Naive thymus-derived CD4-positive, alpha-beta T cell (primary cell): ENCODE measurements at regions not wholly inside any gene's neighbourhood (a gene's known extent, or its start where the extent isn't known, plus 50 kb on each side); places are given as distances from the start of the nearest gene placed in this dataset.

Experiments used
- ATAC-seq: fragments of 150-1000 bp; cut with Tn5 transposase; 2 replicates; pipeline ENCODE4 v1.10.0; 2021; ENCODE audit warnings: mild to moderate bottlenecking, moderate library complexity
- CTCF ChIA-PET: fragments of 350-600 bp; sonication (Branson Sonifier 250); formaldehyde crosslinking; loops from one replicate; lab custom pipeline; 2021; ENCODE audit warnings: antibody characterized with exemption; lab: Charles Lee
- POLR2A ChIA-PET: fragments of 350-600 bp; sonication (Branson Sonifier 250); formaldehyde crosslinking; loops from one replicate; lab custom pipeline; 2021; ENCODE audit warnings: antibody characterized with exemption, inconsistent platforms; lab: Charles Lee
- DNase-seq, 9 donors: peaks; one replicate each; pipeline versions ENCODE4 v3.0.0 to v3.0.0-alpha.2; 2020 to 2022; ENCODE audit warnings: mixed read lengths in 1 of 9
- H3K27ac ChIP-seq: one replicate; pipeline ENCODE4 v1.7.0; 2013; ENCODE audit warnings: mild to moderate bottlenecking, low read depth, low read length, moderate library complexity
- H3K27me3 ChIP-seq, 2 donors: one replicate each; pipeline ENCODE4 v1.7.0; 2013; ENCODE audit warnings: low read length in 2 of 2, mild to moderate bottlenecking in 2 of 2, moderate library complexity in 2 of 2; ENCODE audit not compliant: control insufficient read depth in 2 of 2, insufficient read depth in 2 of 2
- H3K36me3 ChIP-seq, 3 experiments: 1 replicate in 2 of 3; 2 replicates in 1 of 3; pipeline ENCODE4 v1.7.0; 2013; ENCODE audit warnings: low read length in 3 of 3, mild to moderate bottlenecking in 3 of 3, moderate library complexity in 1 of 3; ENCODE audit not compliant: insufficient read depth in 3 of 3, control insufficient read depth in 2 of 3
- H3K4me1 ChIP-seq, 2 donors: one replicate each; pipeline ENCODE4 v1.7.0; 2013; ENCODE audit warnings: low read length in 2 of 2, mild to moderate bottlenecking in 2 of 2, moderate library complexity in 1 of 2; ENCODE audit not compliant: control insufficient read depth in 2 of 2, insufficient read depth in 2 of 2
- H3K4me3 ChIP-seq: 2 replicates; pipeline ENCODE4 v1.7.0; 2013; ENCODE audit warnings: mild to moderate bottlenecking, low read length
- H3K9me3 ChIP-seq, 3 experiments: 1 replicate in 2 of 3; 2 replicates in 1 of 3; pipeline ENCODE4 v1.7.0; 2013; ENCODE audit warnings: low read length in 3 of 3; ENCODE audit not compliant: control insufficient read depth in 2 of 3
- H3K27ac Mint-ChIP-seq, 9 donors: one replicate each; pipeline ENCODE4 v1.8.0; 2020 to 2022; ENCODE audit warnings: mixed read lengths in 9 of 9, mild to moderate bottlenecking in 8 of 9, moderate library complexity in 5 of 9, inconsistent platforms in 2 of 9
- H3K27me3 Mint-ChIP-seq, 5 donors: one replicate each; pipeline ENCODE4 v1.8.0; 2021 to 2022; ENCODE audit warnings: mixed read lengths in 5 of 5, mild to moderate bottlenecking in 1 of 5
- H3K36me3 Mint-ChIP-seq, 5 donors: one replicate each; pipeline ENCODE4 v1.8.0; 2020 to 2022; ENCODE audit warnings: mixed read lengths in 5 of 5, mild to moderate bottlenecking in 3 of 5, inconsistent platforms in 1 of 5
- H3K4me1 Mint-ChIP-seq, 7 donors: one replicate each; pipeline ENCODE4 v1.8.0; 2020 to 2022; ENCODE audit warnings: mixed read lengths in 7 of 7, mild to moderate bottlenecking in 3 of 7, inconsistent platforms in 1 of 7
- H3K4me3 Mint-ChIP-seq, 10 donors: one replicate each; pipeline ENCODE4 v1.8.0; 2020 to 2022; ENCODE audit warnings: mild to moderate bottlenecking in 10 of 10, mixed read lengths in 10 of 10, moderate library complexity in 6 of 10, inconsistent platforms in 2 of 10
- H3K9me3 Mint-ChIP-seq, 11 donors: one replicate each; pipeline ENCODE4 v1.8.0; 2020 to 2022; ENCODE audit warnings: mixed read lengths in 11 of 11, mild to moderate bottlenecking in 4 of 11, inconsistent platforms in 1 of 11, moderate library complexity in 1 of 11
- intact Hi-C, 2 donors: fragments of 100-400 bp; cut with micrococcal nuclease; formaldehyde crosslinking; loops; one replicate each; pipeline ENCODE4 v1.15.1; 2023

GRCh38 chr13:100825557-100825956, 151.0 kb upstream of the TMTC4 start:
- no peak overlapping the region for H3K27ac ChIP-seq
- Mint-ChIP-seq H3K36me3 (no peaks in the 10 kb centered on the region), H3K27ac (no peak overlapping the region), H3K27me3 (peaks cover 3 to 20% (median 13%) of the 10 kb centered on the region in 5 donors), H3K4me1 (no peaks in the 10 kb centered on the region), H3K9me3 (peaks cover 0 to 15% (median 5%) of the 10 kb centered on the region in 11 donors), H3K4me3 (no peak overlapping the region)
- no peaks in the 10 kb centered on the region for H3K36me3 ChIP-seq
- H3K4me1 ChIP-seq = no peaks in the 10 kb centered on the region
- no peaks in the 10 kb centered on the region for H3K9me3 ChIP-seq
- no peaks in the 10 kb centered on the region for H3K27me3 ChIP-seq
- no peak overlapping the region for H3K4me3 ChIP-seq
- DNase-seq (no peak), ATAC-seq (no peak)
- POLR2A ChIA-PET = no interaction called here
- intact Hi-C loops = no loop called here
- CTCF ChIA-PET = no interaction called here

- no peak overlapping the region for H3K4me3 Mint-ChIP-seq
- no peak for ATAC-seq
- H3K27ac Mint-ChIP-seq = no peak overlapping the region
- H3K27me3 ChIP-seq = no peaks in the 10 kb centered on the region
- no peak overlapping the region for H3K4me3 ChIP-seq
- ChIA-PET POLR2A (no interaction called here), CTCF (no interaction called here)
- no peaks in the 10 kb centered on the region for H3K9me3 ChIP-seq
- H3K36me3 ChIP-seq = no peaks in the 10 kb centered on the region
- peaks cover 9 to 23% (median 16%) of the 10 kb centered on the region in 5 donors for H3K27me3 Mint-ChIP-seq
- H3K36me3 Mint-ChIP-seq = no peaks in the 10 kb centered on the region
- intact Hi-C loops = no loop called here
- no peaks in the 10 kb centered on the region for H3K4me1 Mint-ChIP-seq
- no peaks in the 10 kb centered on the region for H3K4me1 ChIP-seq
- DNase-seq = no peak
- no peak overlapping the region for H3K27ac ChIP-seq
- H3K9me3 Mint-ChIP-seq = peaks cover 0 to 11% (median 4%) of the 10 kb centered on the region in 11 donors
Observed at GRCh38 chr13:100824366-100824765, 149.8 kb upstream of the TMTC4 start.

GRCh38 chr13:100823448-100823847, 148.9 kb upstream of the TMTC4 start:
- H3K9me3 ChIP-seq = no peaks in the 10 kb centered on the region
- no peak for DNase-seq
- H3K4me1 ChIP-seq = no peaks in the 10 kb centered on the region
- no peak overlapping the region for H3K4me3 ChIP-seq
- no peaks in the 10 kb centered on the region for H3K36me3 ChIP-seq
- ChIA-PET POLR2A (no interaction called here), CTCF (no interaction called here)
- no peak overlapping the region for H3K4me3 Mint-ChIP-seq
- H3K27me3 Mint-ChIP-seq = peaks cover 12 to 33% (median 19%) of the 10 kb centered on the region in 5 donors
- no peaks in the 10 kb centered on the region for H3K4me1 Mint-ChIP-seq
- no peak overlapping the region for H3K27ac Mint-ChIP-seq
- no peak for ATAC-seq
- no peaks in the 10 kb centered on the region for H3K27me3 ChIP-seq
- H3K9me3 Mint-ChIP-seq = peaks cover 0 to 9% (median 0%) of the 10 kb centered on the region in 11 donors
- no peak overlapping the region for H3K27ac ChIP-seq
- H3K36me3 Mint-ChIP-seq = peaks cover 0 to 1% (median 0%) of the 10 kb centered on the region in 5 donors
- intact Hi-C loops = no loop called here

- H3K27me3 ChIP-seq = no peaks in the 10 kb centered on the region
- no peak overlapping the region for H3K4me3 Mint-ChIP-seq
- H3K27ac Mint-ChIP-seq = no peak overlapping the region
- peaks cover 0 to 14% (median under 1%) of the 10 kb centered on the region in 11 donors for H3K9me3 Mint-ChIP-seq
- no peaks in the 10 kb centered on the region for H3K36me3 ChIP-seq
- ChIA-PET POLR2A (no interaction called here), CTCF (no interaction called here)
- H3K27ac ChIP-seq = no peak overlapping the region
- H3K4me1 ChIP-seq = no peaks in the 10 kb centered on the region
- DNase-seq = no peak
- ATAC-seq = no peak
- H3K4me1 Mint-ChIP-seq = no peaks in the 10 kb centered on the region
- intact Hi-C loops = no loop called here
- no peak overlapping the region for H3K4me3 ChIP-seq
- peaks cover 0 to 5% (median 0%) of the 10 kb centered on the region in 5 donors for H3K36me3 Mint-ChIP-seq
- H3K9me3 ChIP-seq = no peaks in the 10 kb centered on the region
- H3K27me3 Mint-ChIP-seq = peaks cover 12 to 38% (median 23%) of the 10 kb centered on the region in 5 donors
Observed at GRCh38 chr13:100822871-100823443, 148.4 kb upstream of the TMTC4 start.

- Histone ChIP-seq H3K36me3 (no peaks in the 10 kb centered on the region), H3K27me3 (no peaks in the 10 kb centered on the region), H3K9me3 (no peaks in the 10 kb centered on the region), H3K27ac (no peak overlapping the region), H3K4me1 (no peaks in the 10 kb centered on the region), H3K4me3 (no peak overlapping the region)
- peaks cover 0 to 5% (median 0%) of the 10 kb centered on the region in 5 donors for H3K36me3 Mint-ChIP-seq
- ChIA-PET CTCF (no interaction called here), POLR2A (no interaction called here)
- no peak overlapping the region for H3K4me3 Mint-ChIP-seq
- H3K27ac Mint-ChIP-seq = no peak overlapping the region
- ATAC-seq (no peak), DNase-seq (no peak)
- intact Hi-C loops = no loop called here
- H3K9me3 Mint-ChIP-seq = peaks cover 0 to 22% (median 5%) of the 10 kb centered on the region in 11 donors
- H3K4me1 Mint-ChIP-seq = no peaks in the 10 kb centered on the region
- H3K27me3 Mint-ChIP-seq = peaks cover 8 to 51% (median 30%) of the 10 kb centered on the region in 5 donors
Observed at GRCh38 chr13:100818711-100819110, 144.1 kb upstream of the TMTC4 start.

GRCh38 chr13:100817928-100818327, 143.3 kb upstream of the TMTC4 start:
- intact Hi-C loops = no loop called here
- Histone ChIP-seq H3K9me3 (no peaks in the 10 kb centered on the region), H3K4me3 (no peak overlapping the region), H3K4me1 (no peaks in the 10 kb centered on the region), H3K27me3 (no peaks in the 10 kb centered on the region), H3K36me3 (no peaks in the 10 kb centered on the region), H3K27ac (no peak overlapping the region)
- peaks cover 0 to 5% (median 0%) of the 10 kb centered on the region in 5 donors for H3K36me3 Mint-ChIP-seq
- ATAC-seq (no peak), DNase-seq (no peak)
- H3K27ac Mint-ChIP-seq = no peak overlapping the region
- H3K27me3 Mint-ChIP-seq = peaks cover 8 to 52% (median 30%) of the 10 kb centered on the region in 5 donors
- peaks cover 0 to 22% (median 5%) of the 10 kb centered on the region in 11 donors for H3K9me3 Mint-ChIP-seq
- CTCF ChIA-PET = no interaction called here
- POLR2A ChIA-PET = no interaction called here
- no peaks in the 10 kb centered on the region for H3K4me1 Mint-ChIP-seq
- H3K4me3 Mint-ChIP-seq = no peak overlapping the region

GRCh38 chr13:100815476-100816046, 141.0 kb upstream of the TMTC4 start:
- intact Hi-C loops = no loop called here
- Mint-ChIP-seq H3K36me3 (peaks cover 0 to 5% (median 0%) of the 10 kb centered on the region in 5 donors), H3K27me3 (peaks cover 16 to 72% (median 34%) of the 10 kb centered on the region in 5 donors), H3K4me1 (no peaks in the 10 kb centered on the region), H3K4me3 (no peak overlapping the region), H3K27ac (no peak overlapping the region), H3K9me3 (peaks cover 0 to 20% (median 5%) of the 10 kb centered on the region in 11 donors)
- no peaks in the 10 kb centered on the region for H3K27me3 ChIP-seq
- no peaks in the 10 kb centered on the region for H3K4me1 ChIP-seq
- ChIA-PET POLR2A (no interaction called here), CTCF (no interaction called here)
- H3K4me3 ChIP-seq = no peak overlapping the region
- H3K27ac ChIP-seq = no peak overlapping the region
- no peaks in the 10 kb centered on the region for H3K9me3 ChIP-seq
- no peaks in the 10 kb centered on the region for H3K36me3 ChIP-seq
- DNase-seq (no peak), ATAC-seq (no peak)
